Keratinocyte (primary cell): ENCODE measurements at regions not wholly inside any gene's neighbourhood (a gene's known extent, or its start where the extent isn't known, plus 50 kb on each side); places are given as distances from the start of the nearest gene placed in this dataset.
A peak's percentile ranks its signal among the peaks of the same experiment; 100 is the strongest.

Source experiments
- DNase-seq: peaks from one replicate; pipeline ENCODE4 v3.0.0-alpha.2; 2011; ENCODE audit warnings: low read depth, missing footprints, low spot score
- FAIRE-seq: peaks from 2 replicates; lab custom pipeline; 2011; peaks lifted over from hg19 to GRCh38; lab: Jason Lieb, UNC
- H2AFZ ChIP-seq: 2 replicates; pipeline ENCODE4 v1.6.0; 2012; ENCODE audit warnings: low read length, control low read depth, inconsistent platforms; ENCODE audit not compliant: control insufficient read depth
- H3K27ac ChIP-seq: 2 replicates; pipeline ENCODE4 v1.5.1; 2011; ENCODE audit warnings: low read length; ENCODE audit not compliant: control insufficient read depth, insufficient read depth
- H3K27me3 ChIP-seq: 3 replicates; pipeline ENCODE4 v1.6.0; 2011; ENCODE audit warnings: low read length; ENCODE audit not compliant: control insufficient read depth, insufficient read depth; ENCODE audit errors: extremely low read depth
- H3K36me3 ChIP-seq, 2 experiments: 2 replicates in 1 of 2; 3 replicates in 1 of 2; pipeline ENCODE4 v1.5.1; 2011; ENCODE audit warnings: low read length in 2 of 2, mild to moderate bottlenecking in 1 of 2; ENCODE audit not compliant: control insufficient read depth in 2 of 2, insufficient read depth in 2 of 2; ENCODE audit errors: extremely low read depth in 1 of 2
- H3K4me1 ChIP-seq: 3 replicates; pipeline ENCODE4 v1.5.1; 2011; ENCODE audit warnings: low read length; ENCODE audit not compliant: control insufficient read depth, insufficient read depth; ENCODE audit errors: extremely low read depth
- H3K4me2 ChIP-seq: 3 replicates; pipeline ENCODE4 v1.6.0; 2011; ENCODE audit warnings: low read depth, low read length; ENCODE audit not compliant: control insufficient read depth, insufficient read depth; ENCODE audit errors: extremely low read depth
- H3K4me3 ChIP-seq, 3 experiments: fragments of 200-600 bp in 1 of 3; sonication (generic) in 1 of 3; 2 replicates in 2 of 3; 3 replicates in 1 of 3; pipeline ENCODE4 v1.5.1; 2011 to 2016; ENCODE audit warnings: low read length in 3 of 3, mild to moderate bottlenecking in 3 of 3, control low read depth in 2 of 3, inconsistent platforms in 1 of 3, low read depth in 1 of 3, mixed read lengths in 1 of 3, mixed run types in 1 of 3, moderate library complexity in 1 of 3; ENCODE audit not compliant: control insufficient read depth in 2 of 3, insufficient read depth in 2 of 3; ENCODE audit errors: extremely low read depth in 1 of 3
- H3K79me2 ChIP-seq: 2 replicates; pipeline ENCODE4 v1.6.0; 2012; ENCODE audit warnings: low read length; ENCODE audit not compliant: control insufficient read depth, insufficient read depth
- H3K9ac ChIP-seq: 3 replicates; pipeline ENCODE4 v1.6.0; 2011; ENCODE audit warnings: low read length; ENCODE audit not compliant: control insufficient read depth, insufficient read depth; ENCODE audit errors: extremely low read depth
- H3K9me1 ChIP-seq: 3 replicates; pipeline ENCODE4 v1.6.0; 2011; ENCODE audit warnings: low read length; ENCODE audit not compliant: control insufficient read depth, insufficient read depth; ENCODE audit errors: extremely low read depth
- H3K9me3 ChIP-seq: 2 replicates; pipeline ENCODE4 v1.5.1; 2012; ENCODE audit warnings: low read depth, low read length; ENCODE audit not compliant: control insufficient read depth
- H4K20me1 ChIP-seq: 3 replicates; pipeline ENCODE4 v1.6.0; 2011; ENCODE audit warnings: low read length; ENCODE audit not compliant: control insufficient read depth, insufficient read depth; ENCODE audit errors: extremely low read depth
- CTCF ChIP-seq, 3 experiments: IDR thresholded peaks in 1 of 3; conservative IDR thresholded peaks in 1 of 3; optimal IDR thresholded peaks in 1 of 3; 2 replicates in 2 of 3; 3 replicates in 1 of 3; pipeline versions ENCODE3 to v1.5.1; 2011; ENCODE audit warnings: low read length in 3 of 3, mild to moderate bottlenecking in 3 of 3, moderate library complexity in 2 of 3, control low read depth in 1 of 3, inconsistent platforms in 1 of 3; ENCODE audit not compliant: insufficient read depth in 2 of 3; ENCODE audit errors: extremely low read depth in 1 of 3
- EZH2 ChIP-seq: IDR thresholded peaks from one replicate; pipeline ENCODE4 v1.6.1; 2012; ENCODE audit warnings: inconsistent platforms, mild to moderate bottlenecking, low read length, moderate library complexity
- dilution Hi-C: fragments of 300-500 bp; cut with MboI; formaldehyde crosslinking; loops from one replicate; pipeline ENCODE4 v1.7.0; 2020; ENCODE audit warnings: low sequenced_read_pairs; ENCODE audit not compliant: extremely low pct_ligation_motif_present

- H3K9ac ChIP-seq = no peak overlapping the region
- no peak for DNase-seq
- no peaks in the 10 kb centered on the region for H3K4me1 ChIP-seq
- no peaks in the 10 kb centered on the region for H4K20me1 ChIP-seq
- FAIRE-seq = no peak
- no peak overlapping the region for H2AFZ ChIP-seq
- no peaks in the 10 kb centered on the region for H3K9me3 ChIP-seq
- H3K4me3 ChIP-seq = no peak overlapping the region
- H3K9me1 ChIP-seq = no peaks in the 10 kb centered on the region
- H3K4me2 ChIP-seq = no peak overlapping the region
- H3K27me3 ChIP-seq = peaks cover 4% of the 10 kb centered on the region
- H3K27ac ChIP-seq = no peak overlapping the region
- H3K36me3 ChIP-seq = no peaks in the 10 kb centered on the region
- no peaks in the 10 kb centered on the region for H3K79me2 ChIP-seq
- TF ChIP-seq EZH2 = no peak
- TF ChIP-seq CTCF (optimal IDR thresholded peaks at IDR 0.05 in 1 of 3, IDR thresholded peaks at IDR 0.05 in 1 of 3, conservative IDR thresholded peaks at IDR 0.05 in 1 of 3; ENCODE audit: extremely low read depth in 1 of 3, insufficient read depth in 2 of 3, low read length in 3 of 3) = no peak
- dilution Hi-C loops = no loop called here
Observed at GRCh38 chr16:80066805-80067580, 466.5 kb upstream of the MAF start.

- Histone ChIP-seq H3K79me2 (no peaks in the 10 kb centered on the region), H3K36me3 (no peaks in the 10 kb centered on the region), H3K9me3 (no peaks in the 10 kb centered on the region), H3K27ac (no peak overlapping the region), H3K9me1 (no peaks in the 10 kb centered on the region), H3K9ac (no peak overlapping the region), H4K20me1 (no peaks in the 10 kb centered on the region), H3K4me3 (no peak overlapping the region), H3K4me2 (no peak overlapping the region), H3K27me3 (peaks cover 4% of the 10 kb centered on the region), H3K4me1 (no peaks in the 10 kb centered on the region), H2AFZ (no peak overlapping the region)
- dilution Hi-C loops = no loop called here
- FAIRE-seq (peak; percentile 73), DNase-seq (no peak)
- no peak for TF ChIP-seq CTCF (optimal IDR thresholded peaks at IDR 0.05 in 1 of 3, IDR thresholded peaks at IDR 0.05 in 1 of 3, conservative IDR thresholded peaks at IDR 0.05 in 1 of 3; ENCODE audit: extremely low read depth in 1 of 3, insufficient read depth in 2 of 3, low read length in 3 of 3)
- TF ChIP-seq EZH2 = no peak
Observed at GRCh38 chr16:80065541-80065940, 465.0 kb upstream of the MAF start.
